ENCODE measurements at regions not wholly inside any gene's neighbourhood (a gene's known extent, or its start where the extent isn't known, plus 50 kb on each side); places are given as distances from the start of the nearest gene placed in this dataset.

DNA sequence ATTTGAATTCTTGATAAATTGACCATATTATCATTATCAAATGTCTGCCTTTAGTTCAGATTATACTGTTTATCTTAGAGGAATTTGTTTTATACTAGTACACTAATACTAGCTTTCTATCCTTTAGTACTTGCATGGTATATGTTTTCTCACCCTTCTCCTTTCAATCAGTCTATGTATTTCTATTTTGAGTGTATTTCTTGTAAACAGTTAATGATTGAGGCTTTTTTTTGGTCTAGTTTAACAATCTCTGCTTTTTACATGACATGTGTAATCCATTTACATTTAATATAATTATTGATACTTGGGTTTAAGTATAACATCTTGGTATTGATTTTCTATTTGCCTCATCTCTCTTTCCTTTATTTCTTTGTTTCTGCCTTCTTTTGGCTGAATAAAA lies 224.9 kb downstream of the CENPF start:
- Histone ChIP-seq H3K27ac (ENCODE audit: insufficient read depth, low read length) (no peak overlapping the region), H2AK5ac (ENCODE audit: low read depth, low read length) (no peak overlapping the region), H3K4ac (ENCODE audit: low read depth, low read length) (no peak overlapping the region), H2BK5ac (ENCODE audit: low read depth, low read length, poor library complexity, severe bottlenecking) (no peak overlapping the region), H4K91ac (ENCODE audit: insufficient read depth, low read depth, low read length) (no peak overlapping the region), H3K79me1 (ENCODE audit: low read depth in 1 of 2, low read length in 2 of 2) (no peaks in the 10 kb centered on the region), H3K14ac (replicated peaks; ENCODE audit: low read depth, low read length) (no peak overlapping the region), H3K4me2 (ENCODE audit: low read depth, low read length) (no peak overlapping the region), H4K5ac (ENCODE audit: low read depth, low read length) (no peak overlapping the region), H2BK120ac (ENCODE audit: low read depth, low read length) (no peak overlapping the region), H3K56ac (ENCODE audit: extremely low read depth, insufficient read depth, low read length) (no peak overlapping the region), H4K8ac (ENCODE audit: low read depth in 2 of 2, low read length in 2 of 2) (no peak overlapping the region), H2BK15ac (ENCODE audit: low read depth, low read length) (no peak overlapping the region), H3K4me1 (ENCODE audit: control insufficient read depth, insufficient read depth, low read length) (no peaks in the 10 kb centered on the region), H3K9me1 (ENCODE audit: insufficient read depth, low read length) (no peaks in the 10 kb centered on the region), H3K36me3 (ENCODE audit: control insufficient read depth, insufficient read depth, low read length) (no peaks in the 10 kb centered on the region), H3K18ac (ENCODE audit: low read depth, low read length) (no peak overlapping the region), H3K4me3 (ENCODE audit: insufficient read depth, low read depth, low read length) (no peak overlapping the region), H4K20me1 (ENCODE audit: insufficient read depth, low read length) (no peaks in the 10 kb centered on the region), H3K9me3 (ENCODE audit: control insufficient read depth, insufficient read depth, low read length) (no peaks in the 10 kb centered on the region; the same call in 1 of the 2 replicates), H3K9ac (ENCODE audit: low read depth, low read length) (no peak overlapping the region), H2AFZ (replicated peaks; ENCODE audit: low read length, poor library complexity) (no peak overlapping the region), H3K23ac (ENCODE audit: low read depth, low read length) (no peak overlapping the region), H2AK9ac (replicated peaks; ENCODE audit: low read depth, low read length, poor library complexity) (no peak overlapping the region), H2BK20ac (ENCODE audit: low read depth, low read length) (no peak overlapping the region), H3K27me3 (ENCODE audit: control insufficient read depth, insufficient read depth, low read length) (no peaks in the 10 kb centered on the region)
- in situ Hi-C loops (cut with MboI; ENCODE audit: low sequenced_read_pairs): no loop called here
- intact Hi-C loops (cut with micrococcal nuclease): no loop called here
- BruUV-seq (replicated peaks): no TSS peak
- dilution Hi-C loops (cut with HindIII; ENCODE audit: low sequenced_read_pairs, unreplicated experiment): no loop called here
- ATAC-seq (ENCODE audit: low read depth) (no peak), DNase-seq (no peak)
- TF ChIP-seq CHD1 (IDR thresholded peaks at IDR 0.05; ENCODE audit: low read depth, low read length) (no peak), RFX5 (IDR thresholded peaks at IDR 0.05; ENCODE audit: low read depth, low read length) (no peak), POLR2A (IDR thresholded peaks at IDR 0.05; ENCODE audit: low read depth, low read length) (no peak), MAZ (IDR thresholded peaks at IDR 0.05; ENCODE audit: borderline replicate concordance, low read depth, low read length) (no peak), MAFK (IDR thresholded peaks at IDR 0.05; ENCODE audit: low read depth, low read length) (no peak), FOS (IDR thresholded peaks at IDR 0.05; ENCODE audit: low read depth, low read length) (no peak), RCOR1 (IDR thresholded peaks at IDR 0.05; ENCODE audit: insufficient replicate concordance, low read length) (no peak), MXI1 (IDR thresholded peaks at IDR 0.05; ENCODE audit: borderline replicate concordance, low read depth, low read length) (no peak)
- TF ChIP-seq, protein P1, sequence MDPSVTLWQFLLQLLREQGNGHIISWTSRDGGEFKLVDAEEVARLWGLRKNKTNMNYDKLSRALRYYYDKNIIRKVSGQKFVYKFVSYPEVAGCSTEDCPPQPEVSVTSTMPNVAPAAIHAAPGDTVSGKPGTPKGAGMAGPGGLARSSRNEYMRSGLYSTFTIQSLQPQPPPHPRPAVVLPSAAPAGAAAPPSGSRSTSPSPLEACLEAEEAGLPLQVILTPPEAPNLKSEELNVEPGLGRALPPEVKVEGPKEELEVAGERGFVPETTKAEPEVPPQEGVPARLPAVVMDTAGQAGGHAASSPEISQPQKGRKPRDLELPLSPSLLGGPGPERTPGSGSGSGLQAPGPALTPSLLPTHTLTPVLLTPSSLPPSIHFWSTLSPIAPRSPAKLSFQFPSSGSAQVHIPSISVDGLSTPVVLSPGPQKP (IDR thresholded peaks at IDR 0.05; ENCODE audit: borderline replicate concordance, low read depth, low read length): no peak
- CTCF ChIA-PET: no interaction called here
- POLR2A ChIA-PET (ENCODE audit: unreplicated experiment): no interaction called here

Measured in IMR-90 (cell line).